SK-N-SH treated with all-trans-retinoic acid at 6 μM for 48 hours (cell line): ENCODE measurements at regions not wholly inside any gene's neighbourhood (a gene's known extent, or its start where the extent isn't known, plus 50 kb on each side); places are given as distances from the start of the nearest gene placed in this dataset.

Experiments used
- ARNTL ChIP-seq: fragments of 450-650 bp; formaldehyde crosslinking; IDR thresholded peaks from 2 replicates; pipeline ENCODE4 v1.5.0; 2020; ENCODE audit warnings: low read depth, mild to moderate bottlenecking, moderate library complexity, borderline replicate concordance
- BACH2 ChIP-seq: fragments of 250-450 bp; sonication (Bioruptor Pico); IDR thresholded peaks from 2 replicates; pipeline ENCODE4 v1.9.0; 2021; ENCODE audit warnings: mild to moderate bottlenecking, borderline replicate concordance
- ISL1 ChIP-seq: fragments of 250-450 bp; sonication (Bioruptor Pico); IDR thresholded peaks from 2 replicates; pipeline ENCODE4 v2.1.2; 2022; ENCODE audit warnings: mild to moderate bottlenecking, moderate library complexity
- OSR1 ChIP-seq: fragments of 250-450 bp; sonication (Bioruptor Pico); IDR thresholded peaks from 2 replicates; pipeline ENCODE4 v1.8.0; 2022; ENCODE audit warnings: moderate library complexity, mild to moderate bottlenecking, inconsistent platforms
- RARB ChIP-seq: fragments of 250-450 bp; sonication (Bioruptor Pico); IDR thresholded peaks from 2 replicates; pipeline ENCODE4 v1.8.0; 2021; ENCODE audit warnings: mild to moderate bottlenecking, moderate library complexity
- SNAI2 ChIP-seq: fragments of 250-450 bp; sonication (Bioruptor Pico); IDR thresholded peaks from 2 replicates; pipeline ENCODE4 v1.5.0; 2020; ENCODE audit warnings: mild to moderate bottlenecking, moderate library complexity
- TCF4 ChIP-seq: fragments of 250-450 bp; sonication (Bioruptor Pico); IDR thresholded peaks from 2 replicates; pipeline ENCODE4 v1.8.0; 2021; ENCODE audit warnings: mild to moderate bottlenecking, moderate library complexity, borderline replicate concordance
- TOX ChIP-seq: fragments of 250-450 bp; sonication (Bioruptor Pico); IDR thresholded peaks from 2 replicates; pipeline ENCODE4 v1.8.0; 2021; ENCODE audit warnings: mild to moderate bottlenecking, moderate library complexity, borderline replicate concordance
- ZFP3 ChIP-seq: fragments of 250-450 bp; sonication (Bioruptor Pico); IDR thresholded peaks from 2 replicates; pipeline ENCODE4 v1.5.0; 2020; ENCODE audit warnings: mild to moderate bottlenecking, moderate library complexity
- ZFP30 ChIP-seq: fragments of 450-650 bp; formaldehyde crosslinking; IDR thresholded peaks from 2 replicates; pipeline ENCODE4 v1.5.0; 2022; ENCODE audit warnings: mild to moderate bottlenecking, moderate library complexity
- ZNF8 ChIP-seq: fragments of 450-650 bp; formaldehyde crosslinking; IDR thresholded peaks from 2 replicates; pipeline ENCODE4 v1.5.0; 2020; ENCODE audit warnings: mild to moderate bottlenecking, moderate library complexity
- TF ChIP-seq, protein P1 (sequence below): fragments of 250-450 bp; sonication (Bioruptor Pico); IDR thresholded peaks from 2 replicates; pipeline ENCODE4 v1.5.1; 2020; ENCODE audit warnings: low read depth, mild to moderate bottlenecking, moderate library complexity
- TF ChIP-seq, protein P2 (sequence below): fragments of 250-450 bp; sonication (Bioruptor Pico); IDR thresholded peaks from 2 replicates; pipeline ENCODE4 v1.8.0; 2020; ENCODE audit warnings: mild to moderate bottlenecking, moderate library complexity, borderline replicate concordance
- TF ChIP-seq, protein P3 (sequence below): fragments of 250-450 bp; sonication (Bioruptor Pico); IDR thresholded peaks from 2 replicates; pipeline ENCODE4 v1.5.0; 2020; ENCODE audit warnings: mild to moderate bottlenecking, moderate library complexity

DNA sequence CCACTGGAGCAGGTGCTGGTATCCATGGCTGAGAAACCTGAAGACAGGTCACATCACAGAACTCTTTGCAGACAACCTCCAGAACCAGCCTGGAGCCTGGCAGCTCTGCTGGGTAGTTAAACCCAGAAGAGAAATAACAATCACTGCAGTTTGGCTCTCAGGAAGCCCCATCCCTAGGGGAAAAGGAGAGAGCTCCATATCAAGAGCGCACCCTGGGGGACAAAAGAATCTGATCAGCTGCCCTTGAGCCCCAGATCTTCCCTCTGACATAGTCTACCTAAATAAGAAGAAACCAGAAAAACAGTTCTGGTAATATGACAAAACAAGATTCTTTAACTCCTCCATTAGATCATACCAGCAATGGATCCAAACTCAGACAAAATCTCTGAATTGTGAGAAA lies 823.2 kb upstream of the FRG1 start:
- TF ChIP-seq ARNTL (CRISPR knock-in tag), result no peak
- TF ChIP-seq, protein P1, sequence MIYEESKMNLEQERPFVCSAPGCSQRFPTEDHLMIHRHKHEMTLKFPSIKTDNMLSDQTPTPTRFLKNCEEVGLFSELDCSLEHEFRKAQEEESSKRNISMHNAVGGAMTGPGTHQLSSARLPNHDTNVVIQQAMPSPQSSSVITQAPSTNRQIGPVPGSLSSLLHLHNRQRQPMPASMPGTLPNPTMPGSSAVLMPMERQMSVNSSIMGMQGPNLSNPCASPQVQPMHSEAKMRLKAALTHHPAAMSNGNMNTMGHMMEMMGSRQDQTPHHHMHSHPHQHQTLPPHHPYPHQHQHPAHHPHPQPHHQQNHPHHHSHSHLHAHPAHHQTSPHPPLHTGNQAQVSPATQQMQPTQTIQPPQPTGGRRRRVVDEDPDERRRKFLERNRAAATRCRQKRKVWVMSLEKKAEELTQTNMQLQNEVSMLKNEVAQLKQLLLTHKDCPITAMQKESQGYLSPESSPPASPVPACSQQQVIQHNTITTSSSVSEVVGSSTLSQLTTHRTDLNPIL (CRISPR knock-in tag), result no peak
- no peak for TF ChIP-seq ISL1 (CRISPR knock-in tag)
- no peak for TF ChIP-seq ZFP30
- TF ChIP-seq, protein P2, sequence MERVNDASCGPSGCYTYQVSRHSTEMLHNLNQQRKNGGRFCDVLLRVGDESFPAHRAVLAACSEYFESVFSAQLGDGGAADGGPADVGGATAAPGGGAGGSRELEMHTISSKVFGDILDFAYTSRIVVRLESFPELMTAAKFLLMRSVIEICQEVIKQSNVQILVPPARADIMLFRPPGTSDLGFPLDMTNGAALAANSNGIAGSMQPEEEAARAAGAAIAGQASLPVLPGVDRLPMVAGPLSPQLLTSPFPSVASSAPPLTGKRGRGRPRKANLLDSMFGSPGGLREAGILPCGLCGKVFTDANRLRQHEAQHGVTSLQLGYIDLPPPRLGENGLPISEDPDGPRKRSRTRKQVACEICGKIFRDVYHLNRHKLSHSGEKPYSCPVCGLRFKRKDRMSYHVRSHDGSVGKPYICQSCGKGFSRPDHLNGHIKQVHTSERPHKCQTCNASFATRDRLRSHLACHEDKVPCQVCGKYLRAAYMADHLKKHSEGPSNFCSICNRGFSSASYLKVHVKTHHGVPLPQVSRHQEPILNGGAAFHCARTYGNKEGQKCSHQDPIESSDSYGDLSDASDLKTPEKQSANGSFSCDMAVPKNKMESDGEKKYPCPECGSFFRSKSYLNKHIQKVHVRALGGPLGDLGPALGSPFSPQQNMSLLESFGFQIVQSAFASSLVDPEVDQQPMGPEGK (CRISPR knock-in tag), result no peak
- TF ChIP-seq BACH2 (CRISPR knock-in tag), result no peak
- TF ChIP-seq, protein P3, sequence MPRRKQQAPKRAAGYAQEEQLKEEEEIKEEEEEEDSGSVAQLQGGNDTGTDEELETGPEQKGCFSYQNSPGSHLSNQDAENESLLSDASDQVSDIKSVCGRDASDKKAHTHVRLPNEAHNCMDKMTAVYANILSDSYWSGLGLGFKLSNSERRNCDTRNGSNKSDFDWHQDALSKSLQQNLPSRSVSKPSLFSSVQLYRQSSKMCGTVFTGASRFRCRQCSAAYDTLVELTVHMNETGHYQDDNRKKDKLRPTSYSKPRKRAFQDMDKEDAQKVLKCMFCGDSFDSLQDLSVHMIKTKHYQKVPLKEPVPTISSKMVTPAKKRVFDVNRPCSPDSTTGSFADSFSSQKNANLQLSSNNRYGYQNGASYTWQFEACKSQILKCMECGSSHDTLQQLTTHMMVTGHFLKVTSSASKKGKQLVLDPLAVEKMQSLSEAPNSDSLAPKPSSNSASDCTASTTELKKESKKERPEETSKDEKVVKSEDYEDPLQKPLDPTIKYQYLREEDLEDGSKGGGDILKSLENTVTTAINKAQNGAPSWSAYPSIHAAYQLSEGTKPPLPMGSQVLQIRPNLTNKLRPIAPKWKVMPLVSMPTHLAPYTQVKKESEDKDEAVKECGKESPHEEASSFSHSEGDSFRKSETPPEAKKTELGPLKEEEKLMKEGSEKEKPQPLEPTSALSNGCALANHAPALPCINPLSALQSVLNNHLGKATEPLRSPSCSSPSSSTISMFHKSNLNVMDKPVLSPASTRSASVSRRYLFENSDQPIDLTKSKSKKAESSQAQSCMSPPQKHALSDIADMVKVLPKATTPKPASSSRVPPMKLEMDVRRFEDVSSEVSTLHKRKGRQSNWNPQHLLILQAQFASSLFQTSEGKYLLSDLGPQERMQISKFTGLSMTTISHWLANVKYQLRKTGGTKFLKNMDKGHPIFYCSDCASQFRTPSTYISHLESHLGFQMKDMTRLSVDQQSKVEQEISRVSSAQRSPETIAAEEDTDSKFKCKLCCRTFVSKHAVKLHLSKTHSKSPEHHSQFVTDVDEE (CRISPR knock-in tag), result no peak
- TF ChIP-seq SNAI2 (CRISPR knock-in tag), result no peak
- no peak for TF ChIP-seq ZFP3 (CRISPR knock-in tag)
- no peak for TF ChIP-seq OSR1 (CRISPR knock-in tag)
- TF ChIP-seq TCF4 (CRISPR knock-in tag), result no peak
- no peak for TF ChIP-seq RARB (CRISPR knock-in tag)
- no peak for TF ChIP-seq TOX
- TF ChIP-seq ZNF8 (CRISPR knock-in tag), result no peak
